ENCODE measurements at regions not wholly inside any gene's neighbourhood (a gene's known extent, or its start where the extent isn't known, plus 50 kb on each side); places are given as distances from the start of the nearest gene placed in this dataset.

GRCh38 chr5:13640270-13640669 lies 304.2 kb downstream of the DNAH5 start:
- Histone ChIP-seq H3K9me3 (no peaks in the 10 kb centered on the region), H3K27me3 (0 out of 2 replicates have a peak, but pooled peaks cover 2% of the 10 kb centered on the region), H3K36me3 (no peaks in the 10 kb centered on the region), H3K4me3 (no peak overlapping the region)
- DNase-seq: no peak

GRCh38 chr5:13632676-13633075 lies 311.8 kb downstream of the DNAH5 start:
- Histone ChIP-seq H3K36me3 (no peaks in the 10 kb centered on the region), H3K9me3 (peaks cover 3% of the 10 kb centered on the region; the same call in 1 of the 2 replicates), H3K4me3 (no peak overlapping the region), H3K27me3 (no peaks in the 10 kb centered on the region)
- no peak for DNase-seq

GRCh38 chr5:13629218-13629617 lies 315.3 kb downstream of the DNAH5 start:
- Histone ChIP-seq H3K9me3 (peaks cover 3% of the 10 kb centered on the region; the same call in 1 of the 2 replicates), H3K36me3 (no peaks in the 10 kb centered on the region), H3K27me3 (no peaks in the 10 kb centered on the region), H3K4me3 (no peak overlapping the region)
- DNase-seq: no peak

GRCh38 chr5:13627673-13628454 lies 316.6 kb downstream of the DNAH5 start:
- DNase-seq: no peak
- Histone ChIP-seq H3K4me3 (no peak overlapping the region), H3K36me3 (no peaks in the 10 kb centered on the region), H3K27me3 (no peaks in the 10 kb centered on the region), H3K9me3 (peaks cover 3% of the 10 kb centered on the region; the same call in 1 of the 2 replicates)

- H3K36me3 ChIP-seq: no peaks in the 10 kb centered on the region
- peak; percentile 61 for DNase-seq
- no peak overlapping the region for H3K4me3 ChIP-seq
- H3K9me3 ChIP-seq: peaks cover 3% of the 10 kb centered on the region; the same call in 1 of the 2 replicates
- no peaks in the 10 kb centered on the region for H3K27me3 ChIP-seq
Observed at GRCh38 chr5:13625616-13626198, 318.8 kb downstream of the DNAH5 start.

- Histone ChIP-seq H3K36me3 (no peaks in the 10 kb centered on the region), H3K9me3 (no peaks in the 10 kb centered on the region), H3K4me3 (no peak overlapping the region), H3K27me3 (no peaks in the 10 kb centered on the region)
- peak; percentile 30 for DNase-seq
Observed at GRCh38 chr5:13624283-13625074, 320.0 kb downstream of the DNAH5 start.

GRCh38 chr5:13613621-13614020 lies 330.9 kb downstream of the DNAH5 start:
- no peak overlapping the region for H3K4me3 ChIP-seq
- no peaks in the 10 kb centered on the region for H3K27me3 ChIP-seq
- peaks cover 14% of the 10 kb centered on the region for H3K9me3 ChIP-seq
- no peak for DNase-seq
- no peaks in the 10 kb centered on the region for H3K36me3 ChIP-seq

- Histone ChIP-seq H3K9me3 (peaks cover 6% of the 10 kb centered on the region), H3K4me3 (no peak overlapping the region), H3K36me3 (no peaks in the 10 kb centered on the region), H3K27me3 (no peaks in the 10 kb centered on the region)
- no peak for DNase-seq
Observed at GRCh38 chr5:13611604-13612003, 332.9 kb downstream of the DNAH5 start.

GRCh38 chr5:13609504-13609903 lies 335.0 kb downstream of the DNAH5 start:
- Histone ChIP-seq H3K36me3 (no peaks in the 10 kb centered on the region), H3K4me3 (no peak overlapping the region), H3K9me3 (no peaks in the 10 kb centered on the region), H3K27me3 (no peaks in the 10 kb centered on the region)
- no peak for DNase-seq

- H3K4me3 ChIP-seq: no peak overlapping the region
- H3K9me3 ChIP-seq: no peaks in the 10 kb centered on the region
- DNase-seq: no peak
- no peaks in the 10 kb centered on the region for H3K36me3 ChIP-seq
- H3K27me3 ChIP-seq: no peaks in the 10 kb centered on the region
Observed at GRCh38 chr5:13606051-13606450, 338.4 kb downstream of the DNAH5 start.

GRCh38 chr5:13601112-13601511 lies 343.4 kb downstream of the DNAH5 start:
- no peak for DNase-seq
- no peaks in the 10 kb centered on the region for H3K36me3 ChIP-seq
- no peaks in the 10 kb centered on the region for H3K27me3 ChIP-seq
- H3K9me3 ChIP-seq: no peaks in the 10 kb centered on the region
- H3K4me3 ChIP-seq: no peak overlapping the region

- Histone ChIP-seq H3K36me3 (no peaks in the 10 kb centered on the region), H3K9me3 (no peaks in the 10 kb centered on the region), H3K27me3 (no peaks in the 10 kb centered on the region), H3K4me3 (no peak overlapping the region)
- DNase-seq: no peak
Observed at GRCh38 chr5:13595978-13596377, 348.5 kb downstream of the DNAH5 start.

- no peak overlapping the region for H3K4me3 ChIP-seq
- no peaks in the 10 kb centered on the region for H3K36me3 ChIP-seq
- no peaks in the 10 kb centered on the region for H3K27me3 ChIP-seq
- no peaks in the 10 kb centered on the region; the same call in 1 of the 2 replicates for H3K9me3 ChIP-seq
- no peak for DNase-seq
Observed at GRCh38 chr5:13591621-13592020, 352.9 kb downstream of the DNAH5 start.

- DNase-seq: no peak
- H3K27me3 ChIP-seq: no peaks in the 10 kb centered on the region
- no peaks in the 10 kb centered on the region; the same call in 1 of the 2 replicates for H3K9me3 ChIP-seq
- H3K36me3 ChIP-seq: no peaks in the 10 kb centered on the region
- no peak overlapping the region for H3K4me3 ChIP-seq
Observed at GRCh38 chr5:13585324-13585723, 359.2 kb downstream of the DNAH5 start.

GRCh38 chr5:13581914-13582313 lies 362.6 kb downstream of the DNAH5 start:
- DNase-seq: no peak
- Histone ChIP-seq H3K4me3 (no peak overlapping the region), H3K36me3 (no peaks in the 10 kb centered on the region), H3K9me3 (no peaks in the 10 kb centered on the region), H3K27me3 (no peaks in the 10 kb centered on the region)

GRCh38 chr5:13581132-13581531 lies 363.4 kb downstream of the DNAH5 start:
- Histone ChIP-seq H3K36me3 (no peaks in the 10 kb centered on the region), H3K27me3 (no peaks in the 10 kb centered on the region), H3K4me3 (no peak overlapping the region), H3K9me3 (no peaks in the 10 kb centered on the region)
- DNase-seq: no peak

- no peaks in the 10 kb centered on the region for H3K36me3 ChIP-seq
- H3K9me3 ChIP-seq: no peaks in the 10 kb centered on the region
- no peaks in the 10 kb centered on the region for H3K27me3 ChIP-seq
- DNase-seq: no peak
- no peak overlapping the region for H3K4me3 ChIP-seq
Observed at GRCh38 chr5:13580058-13580457, 364.4 kb downstream of the DNAH5 start.
